ENCODE measurements at regions not wholly inside any gene's neighbourhood (a gene's known extent, or its start where the extent isn't known, plus 50 kb on each side); places are given as distances from the start of the nearest gene placed in this dataset.

- no peaks in the 10 kb centered on the region for H3K36me3 Mint-ChIP-seq
- DNase-seq (no peak), ATAC-seq (replicated peaks) (no peak)
- H3K4me3 Mint-ChIP-seq: no peak overlapping the region
- no peaks in the 10 kb centered on the region for H3K27me3 Mint-ChIP-seq
- peaks cover 0 to 3% of the 10 kb centered on the region in 2 donors for H3K9me3 Mint-ChIP-seq
- no peak overlapping the region for H3K27ac Mint-ChIP-seq
- no peaks in the 10 kb centered on the region for H3K4me1 Mint-ChIP-seq
Observed at GRCh38 chr6:91697010-91697695, 1110.3 kb upstream of the MAP3K7 start.

- DNase-seq: no peak
Observed at GRCh38 chr6:91695221-91695620, 1108.3 kb upstream of the MAP3K7 start.

GRCh38 chr6:91694016-91694654 lies 1107.3 kb upstream of the MAP3K7 start:
- DNase-seq (no peak), ATAC-seq (replicated peaks) (no peak)
- no peaks in the 10 kb centered on the region for H3K36me3 Mint-ChIP-seq
- H3K27ac Mint-ChIP-seq: no peak overlapping the region
- no peaks in the 10 kb centered on the region for H3K27me3 Mint-ChIP-seq
- H3K9me3 Mint-ChIP-seq: no peaks in the 10 kb centered on the region
- H3K4me3 Mint-ChIP-seq: no peak overlapping the region
- H3K4me1 Mint-ChIP-seq: no peaks in the 10 kb centered on the region

More at GRCh38 chr6:91695221-91695620, 1108.3 kb upstream of the MAP3K7 start:
- Mint-ChIP-seq H3K4me1 (no peaks in the 10 kb centered on the region), H3K27ac (no peak overlapping the region), H3K36me3 (no peaks in the 10 kb centered on the region), H3K9me3 (peaks cover 0 to 1% of the 10 kb centered on the region in 2 donors), H3K4me3 (no peak overlapping the region), H3K27me3 (no peaks in the 10 kb centered on the region)
- ATAC-seq (replicated peaks): no peak

DNA sequence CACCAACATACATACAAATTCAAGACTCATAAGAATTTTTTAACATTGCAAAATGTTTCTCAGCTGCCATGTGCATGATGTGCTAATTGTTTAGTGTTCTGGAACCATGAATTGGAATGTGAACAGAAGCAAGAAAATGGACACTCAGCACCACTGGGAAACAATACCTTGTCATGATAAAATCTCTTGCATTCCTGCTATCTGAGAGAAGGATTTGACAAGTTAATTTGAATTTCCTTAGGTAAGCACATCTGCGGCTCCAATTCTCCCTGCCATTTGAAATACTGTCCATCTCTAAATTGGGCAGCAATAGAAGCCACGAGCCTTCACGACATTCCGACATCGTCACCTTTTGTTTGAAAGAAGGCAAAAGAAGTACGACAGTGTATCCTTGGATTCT lies 1104.6 kb upstream of the MAP3K7 start:
- ATAC-seq (replicated peaks) (no peak), DNase-seq (no peak)
- Mint-ChIP-seq H3K27ac (no peak overlapping the region), H3K9me3 (peaks cover 0 to 1% of the 10 kb centered on the region in 2 donors), H3K27me3 (no peaks in the 10 kb centered on the region), H3K36me3 (no peaks in the 10 kb centered on the region), H3K4me1 (no peaks in the 10 kb centered on the region), H3K4me3 (no peak overlapping the region)

DNA sequence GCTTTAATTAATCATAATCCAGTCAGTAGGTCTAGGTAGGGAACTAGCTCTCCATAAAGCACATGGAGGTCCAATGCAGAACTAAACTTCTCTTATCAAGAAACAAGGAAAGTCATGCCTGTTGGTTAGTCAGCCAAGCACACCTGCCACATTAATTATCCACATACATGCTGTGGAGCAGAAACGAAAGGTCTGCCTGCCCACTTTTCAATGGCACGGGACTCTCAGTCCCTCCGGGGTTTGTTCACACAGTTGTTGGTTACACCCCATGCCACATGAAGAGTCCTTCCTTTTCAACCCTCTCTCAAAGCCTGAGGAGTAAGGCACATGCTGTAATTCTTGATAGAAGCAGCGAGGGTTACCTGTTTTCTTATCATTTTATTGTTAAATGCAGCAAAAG lies 1096.4 kb upstream of the MAP3K7 start:
- H3K27ac Mint-ChIP-seq: no peak overlapping the region
- peaks cover 0 to 2% of the 10 kb centered on the region in 2 donors for H3K9me3 Mint-ChIP-seq
- ATAC-seq (replicated peaks) (no peak), DNase-seq (no peak)
- no peaks in the 10 kb centered on the region for H3K27me3 Mint-ChIP-seq
- H3K4me1 Mint-ChIP-seq: no peaks in the 10 kb centered on the region
- no peak overlapping the region for H3K4me3 Mint-ChIP-seq
- H3K36me3 Mint-ChIP-seq: no peaks in the 10 kb centered on the region

DNA sequence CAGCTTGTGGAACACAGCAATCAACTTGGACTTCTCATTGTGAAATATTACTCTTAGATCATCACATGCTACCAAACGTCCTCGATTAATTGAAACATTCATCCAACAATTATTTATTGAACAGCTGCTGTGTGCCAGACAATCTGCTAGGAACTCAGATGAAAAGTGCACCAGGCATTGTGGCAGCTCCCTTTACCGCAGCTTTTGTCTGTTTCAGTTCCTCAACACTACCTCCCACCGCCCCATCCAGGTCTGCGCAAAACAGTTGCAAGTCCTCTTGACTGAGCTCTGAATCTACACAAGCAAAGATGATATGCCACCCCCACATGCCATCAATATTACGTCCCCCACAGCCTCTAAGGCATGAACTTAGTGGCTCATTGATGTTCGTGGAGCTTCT lies 1094.4 kb upstream of the MAP3K7 start:
- no peak overlapping the region for H3K4me3 Mint-ChIP-seq
- no peaks in the 10 kb centered on the region for H3K4me1 Mint-ChIP-seq
- H3K9me3 Mint-ChIP-seq: peaks cover 0 to 2% of the 10 kb centered on the region in 2 donors
- no peak overlapping the region for H3K27ac Mint-ChIP-seq
- no peak for ATAC-seq (replicated peaks)
- no peaks in the 10 kb centered on the region for H3K36me3 Mint-ChIP-seq
- H3K27me3 Mint-ChIP-seq: no peaks in the 10 kb centered on the region
- DNase-seq: no peak

DNA sequence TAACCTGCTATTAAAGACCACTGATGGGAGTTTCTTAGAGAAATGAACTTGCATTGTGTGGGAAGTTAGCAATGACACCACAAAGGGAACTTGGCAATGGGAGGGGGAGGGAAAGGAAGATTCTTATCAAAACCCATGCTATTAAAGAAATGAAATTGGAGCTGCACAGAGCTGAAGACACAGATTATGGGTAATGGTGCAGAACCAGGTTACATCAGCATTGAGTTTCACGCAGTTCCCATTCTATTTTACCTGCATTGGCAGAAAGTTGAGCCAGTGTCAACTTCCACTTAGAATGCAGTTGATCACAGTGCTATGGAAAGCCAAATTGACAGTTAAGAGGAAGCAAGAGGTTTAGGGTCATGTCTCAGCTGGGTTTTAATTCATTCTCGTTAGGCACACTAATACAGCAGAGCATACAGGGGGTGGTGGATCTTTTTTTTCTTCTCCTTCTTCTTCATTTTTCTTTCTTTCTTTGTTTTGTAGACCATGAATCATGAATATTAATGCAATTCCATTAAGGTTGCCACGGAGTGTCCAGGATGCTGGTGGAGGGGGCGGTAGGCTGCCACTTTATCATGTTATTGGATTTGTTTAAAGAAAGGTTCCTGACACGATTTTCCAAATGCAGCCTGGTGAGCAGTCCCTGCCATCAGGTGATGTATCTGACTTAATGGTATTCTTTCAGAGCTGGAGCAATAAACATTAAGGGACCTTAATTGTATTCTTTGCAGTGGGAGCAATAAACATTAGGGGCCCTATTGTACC lies 1092.0 kb upstream of the MAP3K7 start:
- Mint-ChIP-seq H3K9me3 (peaks cover 0 to 2% of the 10 kb centered on the region in 2 donors), H3K4me3 (no peak overlapping the region), H3K27ac (no peak overlapping the region), H3K36me3 (no peaks in the 10 kb centered on the region), H3K27me3 (no peaks in the 10 kb centered on the region), H3K4me1 (no peaks in the 10 kb centered on the region)
- DNase-seq (no peak), ATAC-seq (replicated peaks) (no peak)

DNA sequence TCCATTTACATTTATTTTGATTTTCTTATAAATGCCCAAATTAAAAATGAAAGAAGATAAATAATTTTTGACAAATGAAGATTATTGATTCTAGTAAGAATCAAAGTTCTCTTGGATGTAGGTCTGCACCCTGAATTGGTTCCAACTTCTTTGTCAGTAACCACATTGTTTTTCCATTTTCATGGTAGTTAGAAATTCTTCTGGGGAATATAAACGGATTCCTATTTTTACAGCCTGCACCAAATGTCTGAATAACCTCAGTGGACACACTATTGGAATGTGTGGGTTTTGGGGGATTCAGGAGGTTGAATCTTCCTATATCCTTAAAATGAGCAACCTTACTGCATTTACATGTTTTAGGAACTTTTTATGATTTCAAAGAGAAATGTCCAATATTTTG lies 1085.3 kb upstream of the MAP3K7 start:
- Mint-ChIP-seq H3K36me3 (no peaks in the 10 kb centered on the region), H3K9me3 (no peaks in the 10 kb centered on the region), H3K27me3 (no peaks in the 10 kb centered on the region), H3K27ac (no peak overlapping the region), H3K4me1 (no peaks in the 10 kb centered on the region), H3K4me3 (no peak overlapping the region)
- DNase-seq: no peak
- ATAC-seq (replicated peaks): no peak

GRCh38 chr6:91669871-91670268 lies 1083.0 kb upstream of the MAP3K7 start:
- Mint-ChIP-seq H3K36me3 (no peaks in the 10 kb centered on the region), H3K9me3 (no peaks in the 10 kb centered on the region), H3K4me1 (no peaks in the 10 kb centered on the region), H3K4me3 (no peak overlapping the region), H3K27ac (no peak overlapping the region), H3K27me3 (no peaks in the 10 kb centered on the region)
- DNase-seq: no peak
- ATAC-seq (replicated peaks): no peak

DNA sequence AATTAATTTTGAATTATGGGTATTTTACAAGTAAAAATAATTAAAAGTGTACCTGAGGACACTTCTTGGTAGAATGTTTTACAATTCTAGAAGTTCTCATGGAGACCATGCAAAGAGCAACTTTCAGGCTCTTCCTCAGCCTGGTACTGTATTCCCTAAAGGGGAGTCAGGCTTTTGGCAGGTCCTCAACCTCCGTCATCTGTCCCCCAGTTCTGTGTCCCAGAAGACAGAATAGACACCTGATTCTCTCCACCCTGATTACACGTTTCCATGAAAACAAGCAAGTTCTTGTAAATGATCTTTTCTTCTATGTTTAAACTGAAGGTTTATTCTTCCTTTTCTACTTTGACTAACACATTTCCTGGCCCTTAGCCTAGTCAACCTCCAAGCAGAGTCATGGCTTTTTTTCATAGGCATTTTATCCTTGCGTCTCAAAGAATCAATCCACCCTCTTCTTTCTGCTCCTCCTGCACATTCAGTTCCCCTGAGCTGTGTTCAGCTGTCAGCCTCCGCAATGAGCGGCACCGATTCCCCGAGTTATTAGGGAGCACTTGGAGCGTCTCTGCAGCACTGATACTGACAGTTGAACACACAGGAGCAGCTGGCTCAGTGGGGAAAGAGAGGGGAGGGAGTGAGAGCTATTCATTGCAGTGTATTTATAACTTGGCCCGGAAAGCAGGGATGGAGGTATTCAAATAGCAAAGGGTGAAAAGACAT lies 1082.4 kb upstream of the MAP3K7 start:
- H3K4me3 Mint-ChIP-seq: no peak overlapping the region
- no peaks in the 10 kb centered on the region for H3K36me3 Mint-ChIP-seq
- no peaks in the 10 kb centered on the region for H3K27me3 Mint-ChIP-seq
- H3K4me1 Mint-ChIP-seq: no peaks in the 10 kb centered on the region
- ATAC-seq (replicated peaks) (no peak), DNase-seq (no peak)
- H3K27ac Mint-ChIP-seq: no peak overlapping the region
- no peaks in the 10 kb centered on the region for H3K9me3 Mint-ChIP-seq

- no peak overlapping the region for H3K27ac Mint-ChIP-seq
- ATAC-seq (replicated peaks): no peak
- H3K4me1 Mint-ChIP-seq: no peaks in the 10 kb centered on the region
- H3K27me3 Mint-ChIP-seq: no peaks in the 10 kb centered on the region
- no peak overlapping the region for H3K4me3 Mint-ChIP-seq
- H3K36me3 Mint-ChIP-seq: no peaks in the 10 kb centered on the region
- H3K9me3 Mint-ChIP-seq: peaks cover 0 to 3% of the 10 kb centered on the region in 2 donors
- no peak for DNase-seq
Observed at GRCh38 chr6:91667596-91667995, 1080.7 kb upstream of the MAP3K7 start.

DNA sequence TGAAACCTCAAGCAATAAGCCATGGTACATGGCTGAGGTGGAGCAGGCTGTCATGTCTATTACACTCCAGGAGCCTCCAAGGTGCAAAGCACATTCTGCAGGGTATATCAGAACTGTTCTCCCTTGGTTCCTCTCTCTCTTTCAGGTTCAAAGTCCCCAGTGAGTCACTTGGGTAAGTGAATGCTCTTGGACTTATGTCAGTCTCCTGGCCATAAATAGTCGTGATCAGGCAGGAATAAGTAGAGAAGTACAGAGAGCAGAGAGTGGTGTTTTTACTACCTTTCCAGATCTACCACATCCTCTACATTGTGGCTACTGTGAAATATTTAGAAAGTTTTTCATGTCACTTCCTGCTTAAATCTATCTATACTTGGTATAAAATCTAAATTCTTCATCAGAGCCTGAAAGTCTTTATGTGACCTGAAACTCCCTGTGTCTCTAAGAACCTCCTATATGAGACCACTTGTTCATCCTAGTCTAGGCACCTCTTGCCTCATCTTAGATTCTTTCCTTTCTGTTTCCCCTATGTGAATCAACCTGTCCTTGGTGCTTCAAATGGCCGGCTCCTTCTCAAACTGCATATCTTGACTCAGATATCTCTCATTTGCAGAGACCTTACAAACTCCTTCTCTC lies 1077.6 kb upstream of the MAP3K7 start:
- Mint-ChIP-seq H3K4me1 (no peaks in the 10 kb centered on the region), H3K36me3 (no peaks in the 10 kb centered on the region), H3K27me3 (no peaks in the 10 kb centered on the region), H3K27ac (no peak overlapping the region), H3K4me3 (no peak overlapping the region), H3K9me3 (peaks cover 0 to 3% of the 10 kb centered on the region in 2 donors)
- DNase-seq: no peak
- no peak for ATAC-seq (replicated peaks)

DNA sequence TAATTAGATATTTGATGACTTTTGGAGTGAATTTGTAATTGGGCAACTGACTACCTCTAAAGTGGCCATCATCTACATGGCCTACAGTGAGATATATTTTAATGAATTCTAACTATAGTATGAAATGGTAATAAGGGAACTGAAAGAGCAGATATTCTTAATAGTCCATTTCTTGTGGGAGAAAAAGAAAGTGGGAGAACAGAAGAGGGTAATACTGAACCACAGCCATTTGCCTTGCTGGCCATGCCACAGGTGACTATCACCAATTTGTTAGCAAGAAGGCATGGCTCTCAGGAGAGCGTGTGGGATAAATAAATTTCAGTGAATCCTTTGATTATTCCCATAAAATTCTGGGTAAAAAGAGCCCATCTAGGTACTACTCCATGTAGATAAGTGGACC lies 1074.0 kb upstream of the MAP3K7 start:
- Mint-ChIP-seq H3K36me3 (no peaks in the 10 kb centered on the region), H3K4me1 (no peaks in the 10 kb centered on the region), H3K27me3 (no peaks in the 10 kb centered on the region), H3K9me3 (peaks cover 0 to 3% of the 10 kb centered on the region in 2 donors), H3K27ac (no peak overlapping the region), H3K4me3 (no peak overlapping the region)
- DNase-seq: no peak
- no peak for ATAC-seq (replicated peaks)

DNA sequence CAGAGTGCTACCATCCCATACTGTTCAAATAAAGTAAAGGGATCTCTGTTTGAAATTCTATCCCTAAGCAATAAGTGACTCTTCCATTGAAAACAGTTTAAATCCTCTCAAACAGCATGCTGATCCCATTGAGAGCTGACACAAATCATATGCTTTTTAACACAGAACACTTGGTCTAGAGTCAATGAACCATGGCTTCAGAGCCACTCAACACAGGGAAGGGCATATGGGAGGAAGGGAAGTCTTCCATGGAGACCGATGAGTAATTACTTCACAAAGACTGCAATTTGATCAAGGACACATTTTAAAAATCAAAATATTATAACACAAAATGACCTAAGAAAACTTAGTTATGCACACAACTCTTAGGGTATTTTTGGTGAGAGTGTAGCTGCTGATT lies 1073.0 kb upstream of the MAP3K7 start:
- Mint-ChIP-seq H3K27ac (no peak overlapping the region), H3K36me3 (no peaks in the 10 kb centered on the region), H3K4me1 (no peaks in the 10 kb centered on the region), H3K27me3 (no peaks in the 10 kb centered on the region), H3K4me3 (no peak overlapping the region), H3K9me3 (peaks cover 0 to 3% of the 10 kb centered on the region in 2 donors)
- DNase-seq (no peak), ATAC-seq (replicated peaks) (no peak)
